SU-DHL-6 (cell line): ENCODE measurements at regions not wholly inside any gene's neighbourhood (a gene's known extent, or its start where the extent isn't known, plus 50 kb on each side); places are given as distances from the start of the nearest gene placed in this dataset.

Experiments used
- EZH2phosphoT487 ChIP-seq: fragments of 200-600 bp; sonication (generic), shearing (Covaris generic); conservative IDR thresholded peaks from 2 replicates; pipeline ENCODE4 v1.6.1; 2018; ENCODE audit warnings: mild to moderate bottlenecking, antibody characterized with exemption, low read length, moderate library complexity, mixed read lengths
- TF ChIP-seq, protein P1 (sequence below): fragments of 200-600 bp; sonication (generic); IDR thresholded peaks from one replicate; pipeline ENCODE4 v1.5.1; 2017; ENCODE audit warnings: antibody characterized with exemption, mild to moderate bottlenecking, low read length, moderate library complexity; ENCODE audit not compliant: insufficient read depth, poor library complexity, severe bottlenecking

DNA sequence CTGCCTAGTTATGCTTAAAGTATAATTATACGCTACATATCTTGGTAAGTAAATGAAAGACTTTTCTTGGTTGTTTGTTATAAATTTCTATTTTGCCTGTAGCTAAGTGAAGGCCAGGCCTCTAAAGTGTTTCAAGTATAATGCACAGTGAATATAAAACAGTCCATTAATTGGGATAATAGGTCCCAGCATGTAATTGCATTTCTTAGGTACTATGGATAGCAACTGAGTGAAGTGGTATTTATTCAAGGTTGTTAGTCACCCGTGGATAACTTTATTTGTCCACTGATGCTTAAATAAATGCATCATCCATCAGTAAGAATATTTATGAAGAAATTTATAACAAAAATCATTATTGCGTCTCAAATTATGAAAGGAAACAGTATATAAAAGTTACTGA is 59.1 kb downstream of the TEX13C start:
- TF ChIP-seq, protein P1, sequence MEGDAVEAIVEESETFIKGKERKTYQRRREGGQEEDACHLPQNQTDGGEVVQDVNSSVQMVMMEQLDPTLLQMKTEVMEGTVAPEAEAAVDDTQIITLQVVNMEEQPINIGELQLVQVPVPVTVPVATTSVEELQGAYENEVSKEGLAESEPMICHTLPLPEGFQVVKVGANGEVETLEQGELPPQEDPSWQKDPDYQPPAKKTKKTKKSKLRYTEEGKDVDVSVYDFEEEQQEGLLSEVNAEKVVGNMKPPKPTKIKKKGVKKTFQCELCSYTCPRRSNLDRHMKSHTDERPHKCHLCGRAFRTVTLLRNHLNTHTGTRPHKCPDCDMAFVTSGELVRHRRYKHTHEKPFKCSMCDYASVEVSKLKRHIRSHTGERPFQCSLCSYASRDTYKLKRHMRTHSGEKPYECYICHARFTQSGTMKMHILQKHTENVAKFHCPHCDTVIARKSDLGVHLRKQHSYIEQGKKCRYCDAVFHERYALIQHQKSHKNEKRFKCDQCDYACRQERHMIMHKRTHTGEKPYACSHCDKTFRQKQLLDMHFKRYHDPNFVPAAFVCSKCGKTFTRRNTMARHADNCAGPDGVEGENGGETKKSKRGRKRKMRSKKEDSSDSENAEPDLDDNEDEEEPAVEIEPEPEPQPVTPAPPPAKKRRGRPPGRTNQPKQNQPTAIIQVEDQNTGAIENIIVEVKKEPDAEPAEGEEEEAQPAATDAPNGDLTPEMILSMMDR = no peak
- TF ChIP-seq EZH2phosphoT487 = no peak
